Nephron progenitor cell (in vitro differentiated cells): ENCODE measurements at regions not wholly inside any gene's neighbourhood (a gene's known extent, or its start where the extent isn't known, plus 50 kb on each side); places are given as distances from the start of the nearest gene placed in this dataset.
A peak's percentile ranks its signal among the peaks of the same experiment; 100 is the strongest.

Source experiments
- DNase-seq: peaks from one replicate; pipeline ENCODE4 v3.0.0; 2021
- H3K27ac Mint-ChIP-seq: 2 replicates; pipeline ENCODE4 v1.8.0; 2021; ENCODE audit warnings: mild to moderate bottlenecking, moderate library complexity, mixed read lengths
- H3K27me3 Mint-ChIP-seq: 2 replicates; pipeline ENCODE4 v1.8.0; 2021; ENCODE audit warnings: mild to moderate bottlenecking, low read depth, mixed read lengths; ENCODE audit not compliant: poor library complexity
- H3K36me3 Mint-ChIP-seq: 2 replicates; pipeline ENCODE4 v1.8.0; 2021; ENCODE audit warnings: low read depth, mixed read lengths
- H3K4me1 Mint-ChIP-seq: 2 replicates; pipeline ENCODE4 v1.8.0; 2021; ENCODE audit warnings: mixed read lengths
- H3K4me3 Mint-ChIP-seq: 2 replicates; pipeline ENCODE4 v1.8.0; 2021; ENCODE audit warnings: mild to moderate bottlenecking, moderate library complexity, mixed read lengths
- H3K9me3 Mint-ChIP-seq: 2 replicates; pipeline ENCODE4 v1.8.0; 2021; ENCODE audit warnings: mild to moderate bottlenecking, moderate library complexity, mixed read lengths
- TF ChIP-seq, protein P1 (sequence below): fragments of 200-600 bp; sonication (generic); IDR thresholded peaks from 2 replicates; pipeline ENCODE4 v1.5.0; 2021; ENCODE audit warnings: antibody characterized with exemption

GRCh38 chr11:127103586-127104388, 103.2 kb upstream of the KIRREL3 start:
- TF ChIP-seq, protein P1, sequence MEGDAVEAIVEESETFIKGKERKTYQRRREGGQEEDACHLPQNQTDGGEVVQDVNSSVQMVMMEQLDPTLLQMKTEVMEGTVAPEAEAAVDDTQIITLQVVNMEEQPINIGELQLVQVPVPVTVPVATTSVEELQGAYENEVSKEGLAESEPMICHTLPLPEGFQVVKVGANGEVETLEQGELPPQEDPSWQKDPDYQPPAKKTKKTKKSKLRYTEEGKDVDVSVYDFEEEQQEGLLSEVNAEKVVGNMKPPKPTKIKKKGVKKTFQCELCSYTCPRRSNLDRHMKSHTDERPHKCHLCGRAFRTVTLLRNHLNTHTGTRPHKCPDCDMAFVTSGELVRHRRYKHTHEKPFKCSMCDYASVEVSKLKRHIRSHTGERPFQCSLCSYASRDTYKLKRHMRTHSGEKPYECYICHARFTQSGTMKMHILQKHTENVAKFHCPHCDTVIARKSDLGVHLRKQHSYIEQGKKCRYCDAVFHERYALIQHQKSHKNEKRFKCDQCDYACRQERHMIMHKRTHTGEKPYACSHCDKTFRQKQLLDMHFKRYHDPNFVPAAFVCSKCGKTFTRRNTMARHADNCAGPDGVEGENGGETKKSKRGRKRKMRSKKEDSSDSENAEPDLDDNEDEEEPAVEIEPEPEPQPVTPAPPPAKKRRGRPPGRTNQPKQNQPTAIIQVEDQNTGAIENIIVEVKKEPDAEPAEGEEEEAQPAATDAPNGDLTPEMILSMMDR = no peak
- Mint-ChIP-seq H3K4me1 (peaks cover 66% of the 10 kb centered on the region), H3K36me3 (no peaks in the 10 kb centered on the region), H3K27ac (peak overlapping the region; percentile 44), H3K9me3 (no peaks in the 10 kb centered on the region), H3K4me3 (peak overlapping the region; percentile 2), H3K27me3 (peaks cover 4% of the 10 kb centered on the region)
- no peak for DNase-seq

GRCh38 chr11:127098684-127099083, 98.1 kb upstream of the KIRREL3 start:
- peak; percentile 73 for DNase-seq
- peaks cover 17% of the 10 kb centered on the region for H3K4me1 Mint-ChIP-seq
- no peak overlapping the region for H3K4me3 Mint-ChIP-seq
- no peaks in the 10 kb centered on the region for H3K36me3 Mint-ChIP-seq
- no peak overlapping the region for H3K27ac Mint-ChIP-seq
- TF ChIP-seq, protein P1 = no peak
- peaks cover under 1% of the 10 kb centered on the region for H3K9me3 Mint-ChIP-seq
- H3K27me3 Mint-ChIP-seq = peaks cover 6% of the 10 kb centered on the region

DNA sequence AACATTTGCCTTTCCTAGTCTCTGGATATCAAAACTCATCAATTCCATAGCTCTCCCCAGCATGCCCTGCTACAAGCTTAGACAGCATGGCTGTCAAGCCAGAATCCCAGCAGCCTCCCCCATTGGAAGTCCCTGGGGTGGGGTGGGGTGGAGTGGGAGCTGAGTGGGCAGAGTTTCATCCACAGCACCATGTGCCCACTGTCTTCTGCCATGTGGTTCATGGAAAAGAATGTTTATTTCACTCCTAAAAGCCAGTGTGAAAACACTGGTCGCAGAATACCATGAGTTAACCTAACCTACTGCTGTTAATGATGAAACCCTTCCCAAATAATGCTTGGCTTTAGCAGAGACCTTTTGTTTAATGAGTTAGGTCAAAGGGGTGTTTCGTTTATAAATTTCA, 80.2 kb upstream of the KIRREL3 start:
- Mint-ChIP-seq H3K4me1 (peaks cover 23% of the 10 kb centered on the region), H3K4me3 (no peak overlapping the region), H3K27me3 (peaks cover 8% of the 10 kb centered on the region), H3K36me3 (no peaks in the 10 kb centered on the region), H3K27ac (no peak overlapping the region), H3K9me3 (no peaks in the 10 kb centered on the region)
- TF ChIP-seq, protein P1 = no peak
- no peak for DNase-seq

DNA sequence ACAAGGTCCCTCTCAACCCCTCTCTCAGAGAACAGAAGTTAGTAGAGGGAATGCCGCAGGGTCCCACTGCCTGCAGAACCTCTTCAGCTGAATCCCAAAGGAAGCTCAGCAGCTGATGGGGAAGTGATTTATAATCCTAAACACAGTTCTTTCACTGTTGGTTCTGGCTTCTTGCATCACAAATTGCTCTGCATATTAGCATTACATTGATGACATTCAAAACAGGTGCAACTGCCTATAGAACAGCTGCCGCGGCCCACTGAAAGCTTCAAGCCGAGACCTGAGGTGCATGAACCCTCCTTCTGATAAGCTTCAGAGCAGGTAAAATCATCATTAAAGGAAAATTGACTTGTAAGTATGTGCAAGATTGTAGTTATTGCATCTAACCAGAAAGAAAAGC, 75.2 kb upstream of the KIRREL3 start:
- peaks cover 7% of the 10 kb centered on the region for H3K27me3 Mint-ChIP-seq
- TF ChIP-seq, protein P1 = no peak
- H3K9me3 Mint-ChIP-seq = no peaks in the 10 kb centered on the region
- H3K27ac Mint-ChIP-seq = no peak overlapping the region
- H3K4me3 Mint-ChIP-seq = no peak overlapping the region
- no peaks in the 10 kb centered on the region for H3K36me3 Mint-ChIP-seq
- no peak for DNase-seq
- H3K4me1 Mint-ChIP-seq = peaks cover 50% of the 10 kb centered on the region

- peak; percentile 18 for DNase-seq
- peaks cover 11% of the 10 kb centered on the region for H3K27me3 Mint-ChIP-seq
- TF ChIP-seq, protein P1 = peak; percentile 24
- no peaks in the 10 kb centered on the region for H3K9me3 Mint-ChIP-seq
- no peak overlapping the region for H3K4me3 Mint-ChIP-seq
- H3K27ac Mint-ChIP-seq = no peak overlapping the region
- no peaks in the 10 kb centered on the region for H3K36me3 Mint-ChIP-seq
- peaks cover 40% of the 10 kb centered on the region for H3K4me1 Mint-ChIP-seq
Observed at GRCh38 chr11:127074151-127074761, 73.7 kb upstream of the KIRREL3 start.
